Smooth muscle cell (in vitro differentiated cells): ENCODE measurements at regions not wholly inside any gene's neighbourhood (a gene's known extent, or its start where the extent isn't known, plus 50 kb on each side); places are given as distances from the start of the nearest gene placed in this dataset.

ENCODE experiments used
- DNase-seq: peaks from one replicate; lab custom pipeline; 2025; ENCODE audit not compliant: unreplicated experiment; lab: John Stamatoyannopoulos, UW
- H2AFZ ChIP-seq: fragments of 200-600 bp; sonication (generic); 2 replicates; pipeline ENCODE4 v1.6.0; 2016; ENCODE audit warnings: antibody characterized with exemption, low read depth, mild to moderate bottlenecking
- H3F3A ChIP-seq: fragments of 200-600 bp; sonication (generic); 2 replicates; pipeline ENCODE4 v1.6.0; 2017; ENCODE audit warnings: antibody characterized with exemption, low read depth
- H3K27ac ChIP-seq: fragments of 200-600 bp; sonication (generic); 2 replicates; pipeline ENCODE4 v1.5.1; 2016; ENCODE audit warnings: low read depth, mild to moderate bottlenecking
- H3K27me3 ChIP-seq: fragments of 200-600 bp; sonication (generic); 2 replicates; pipeline ENCODE4 v1.6.1; 2016; ENCODE audit warnings: low read depth, mild to moderate bottlenecking
- H3K36me3 ChIP-seq: fragments of 200-600 bp; sonication (generic); 2 replicates; pipeline ENCODE4 v1.5.1; 2016; ENCODE audit warnings: low read depth
- H3K4me1 ChIP-seq: fragments of 200-600 bp; sonication (generic); 2 replicates; pipeline ENCODE4 v1.5.1; 2016; ENCODE audit warnings: low read depth
- H3K4me2 ChIP-seq: fragments of 200-600 bp; sonication (generic); 2 replicates; pipeline ENCODE4 v1.6.0; 2016; ENCODE audit warnings: mild to moderate bottlenecking
- H3K4me3 ChIP-seq: fragments of 200-600 bp; sonication (generic); 2 replicates; pipeline ENCODE4 v1.5.1; 2016; ENCODE audit warnings: mild to moderate bottlenecking
- H3K79me2 ChIP-seq: fragments of 200-600 bp; sonication (generic); 2 replicates; pipeline ENCODE4 v1.6.0; 2016; ENCODE audit warnings: low read depth, mild to moderate bottlenecking
- H3K9ac ChIP-seq: fragments of 200-600 bp; sonication (generic); 2 replicates; pipeline ENCODE4 v1.6.0; 2016; ENCODE audit warnings: low read depth
- H3K9me3 ChIP-seq: fragments of 200-600 bp; sonication (generic); replicated peaks from 2 replicates; pipeline ENCODE4 v1.5.1; 2016; ENCODE audit warnings: low read depth
- H4K20me1 ChIP-seq: fragments of 200-600 bp; sonication (generic); 2 replicates; pipeline ENCODE4 v1.6.0; 2016; ENCODE audit warnings: low read depth
- CTCF ChIP-seq: fragments of 200-600 bp; sonication (generic); IDR thresholded peaks from 2 replicates; pipeline ENCODE4 v1.5.1; 2017; ENCODE audit warnings: borderline replicate concordance, mild to moderate bottlenecking, antibody characterized with exemption; ENCODE audit not compliant: insufficient read depth, poor library complexity, severe bottlenecking
- WGBS: methylation state at CpG from one replicate; pipeline ENCODE4 v1.1.7; 2016; ENCODE audit warnings: low lambda C conversion rate; 5-methylcytosine and 5-hydroxymethylcytosine counted together

DNA sequence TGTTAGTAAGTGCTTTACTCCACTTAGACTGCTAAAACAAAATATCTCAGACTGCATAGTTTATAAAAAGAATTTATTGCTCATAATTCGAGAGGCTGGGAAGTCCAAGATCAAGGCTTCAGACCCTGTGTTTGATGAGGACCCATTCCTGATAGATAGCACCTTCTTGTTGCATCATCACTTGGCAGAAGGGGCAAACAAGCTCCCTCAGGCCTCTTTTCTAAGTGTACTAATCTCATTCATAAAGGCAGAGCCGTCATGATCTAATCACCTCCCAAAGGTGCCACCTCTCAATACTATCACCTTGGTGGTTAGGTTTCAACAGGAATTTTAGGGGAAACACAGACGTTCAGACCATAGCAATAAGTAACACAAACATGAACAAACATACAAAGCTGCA is 55.4 kb downstream of the CRPPA start:
- no peak for TF ChIP-seq CTCF
- H3K27ac ChIP-seq: no peak overlapping the region
- no peaks in the 10 kb centered on the region for H3K4me1 ChIP-seq
- H3K27me3 ChIP-seq: no peaks in the 10 kb centered on the region
- H3K79me2 ChIP-seq: no peaks in the 10 kb centered on the region
- H3K9ac ChIP-seq: no peak overlapping the region
- H2AFZ ChIP-seq: no peak overlapping the region
- no peaks in the 10 kb centered on the region for H3K36me3 ChIP-seq
- no peaks in the 10 kb centered on the region for H3F3A ChIP-seq
- H3K4me3 ChIP-seq: no peak overlapping the region
- H3K9me3 ChIP-seq: no peaks in the 10 kb centered on the region
- no peak for DNase-seq
- WGBS: 91% methylated on average over 3 of the region's 3 CpGs
- no peaks in the 10 kb centered on the region for H4K20me1 ChIP-seq
- H3K4me2 ChIP-seq: no peak overlapping the region

DNA sequence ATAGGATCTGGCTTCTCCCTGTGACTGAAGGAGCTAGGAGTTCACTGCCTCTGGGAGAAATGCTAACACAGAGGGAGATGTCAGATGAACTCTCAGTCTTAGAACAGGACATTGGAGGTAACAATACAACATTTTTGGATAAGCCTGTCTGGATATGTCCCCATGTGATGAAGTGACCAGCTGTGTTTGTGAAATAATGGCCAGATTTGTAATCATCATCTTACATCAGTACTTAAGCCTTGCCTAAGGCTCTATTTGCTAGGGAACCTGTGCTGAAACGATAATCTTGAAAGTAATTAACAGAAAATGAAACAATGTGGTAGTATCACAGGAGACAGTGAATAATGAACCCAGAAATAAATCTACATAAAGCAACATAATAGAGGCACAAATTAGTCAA is 56.2 kb downstream of the CRPPA start:
- H2AFZ ChIP-seq: no peak overlapping the region
- no peaks in the 10 kb centered on the region for H3K36me3 ChIP-seq
- H3K4me1 ChIP-seq: no peaks in the 10 kb centered on the region
- no peaks in the 10 kb centered on the region for H3K9me3 ChIP-seq
- H4K20me1 ChIP-seq: no peaks in the 10 kb centered on the region
- H3K4me3 ChIP-seq: no peak overlapping the region
- H3F3A ChIP-seq: no peaks in the 10 kb centered on the region
- no peak for DNase-seq
- no peaks in the 10 kb centered on the region for H3K27me3 ChIP-seq
- H3K9ac ChIP-seq: no peak overlapping the region
- no peak for TF ChIP-seq CTCF
- H3K79me2 ChIP-seq: no peaks in the 10 kb centered on the region
- no peak overlapping the region for H3K27ac ChIP-seq
- WGBS: 72% methylated on average over 1 of the region's 1 CpG
- H3K4me2 ChIP-seq: no peak overlapping the region

DNA sequence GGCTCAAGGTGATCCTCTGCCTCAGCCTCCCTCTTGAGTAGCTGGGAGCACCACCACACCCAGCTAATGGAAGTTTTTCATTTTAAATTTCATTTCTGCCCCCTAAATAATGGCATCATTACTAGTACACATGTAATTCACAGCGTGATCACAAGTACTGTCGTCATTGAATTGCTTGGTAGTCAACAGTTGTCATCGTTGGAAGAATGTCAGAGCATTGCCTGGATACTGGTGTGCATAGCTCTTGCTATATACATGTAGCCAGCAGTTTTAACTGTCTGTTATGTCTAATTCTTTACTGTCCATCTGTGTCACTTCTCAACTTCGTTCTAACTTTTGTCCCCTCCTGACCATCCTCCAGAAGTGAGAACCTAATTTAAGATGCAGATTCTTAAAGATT is 62.1 kb downstream of the CRPPA start:
- Histone ChIP-seq H3K9ac (no peak overlapping the region), H3K9me3 (no peaks in the 10 kb centered on the region), H3F3A (no peaks in the 10 kb centered on the region), H3K4me1 (no peaks in the 10 kb centered on the region), H3K79me2 (no peaks in the 10 kb centered on the region), H2AFZ (no peak overlapping the region), H3K4me2 (no peak overlapping the region), H3K27me3 (no peaks in the 10 kb centered on the region), H3K4me3 (no peak overlapping the region), H4K20me1 (no peaks in the 10 kb centered on the region), H3K36me3 (no peaks in the 10 kb centered on the region), H3K27ac (no peak overlapping the region)
- DNase-seq: no peak
- WGBS: 81% methylated on average over 4 of the region's 4 CpGs
- TF ChIP-seq CTCF: no peak

DNA sequence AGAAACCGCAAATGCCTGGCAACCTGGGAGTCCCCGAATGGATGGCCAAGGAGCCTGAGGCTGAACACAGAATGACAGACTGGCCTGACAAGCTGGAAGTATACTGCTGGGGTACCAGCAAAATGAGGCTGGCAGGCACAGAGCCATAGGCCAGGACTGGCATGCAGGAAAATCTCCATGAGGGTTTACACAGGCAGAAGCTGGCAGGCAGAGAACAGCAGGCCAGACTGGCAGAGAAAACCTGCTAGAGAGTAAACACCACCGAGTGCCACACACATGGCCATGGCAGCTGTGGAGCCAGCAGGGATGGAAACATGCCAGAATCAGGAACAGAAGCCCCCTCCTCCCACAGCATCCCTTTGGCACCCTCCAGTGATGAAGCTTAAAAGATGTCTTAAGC is 63.4 kb downstream of the CRPPA start:
- TF ChIP-seq CTCF: no peak
- H3K9me3 ChIP-seq: no peaks in the 10 kb centered on the region
- H3K27me3 ChIP-seq: no peaks in the 10 kb centered on the region
- no peak overlapping the region for H3K4me3 ChIP-seq
- no peaks in the 10 kb centered on the region for H3F3A ChIP-seq
- no peak overlapping the region for H3K4me2 ChIP-seq
- no peak overlapping the region for H2AFZ ChIP-seq
- no peaks in the 10 kb centered on the region for H4K20me1 ChIP-seq
- DNase-seq: no peak
- H3K79me2 ChIP-seq: no peaks in the 10 kb centered on the region
- H3K27ac ChIP-seq: no peak overlapping the region
- no peaks in the 10 kb centered on the region for H3K36me3 ChIP-seq
- H3K4me1 ChIP-seq: no peaks in the 10 kb centered on the region
- no peak overlapping the region for H3K9ac ChIP-seq
- WGBS: 88% methylated on average over 3 of the region's 3 CpGs
